A673 (cell line): ENCODE measurements at regions not wholly inside any gene's neighbourhood (a gene's known extent, or its start where the extent isn't known, plus 50 kb on each side); places are given as distances from the start of the nearest gene placed in this dataset.
A peak's percentile ranks its signal among the peaks of the same experiment; 100 is the strongest.
"Not testable (repeated sequence)": the region's sequence is repeated elsewhere in the genome, so short reads cannot be mapped to it uniquely, and the experiment has no call there.

Experiments
- BruUV-seq: library from RNA; stranded (reverse); fragments of 400-500 nt; replicated peaks from 2 replicates; lab custom pipeline; 2021; lab: Mats Ljungman, UMichigan
- CTCF ChIA-PET: fragments of 300-600 bp; sonication (Branson Sonifier 250); formaldehyde crosslinking; loops from one replicate; lab custom pipeline; 2022; ENCODE audit warnings: antibody characterized with exemption; lab: Charles Lee
- POLR2A ChIA-PET: fragments of 300-600 bp; sonication (Branson Sonifier 250); formaldehyde crosslinking; loops from one replicate; lab custom pipeline; 2022; ENCODE audit warnings: antibody characterized with exemption; ENCODE audit not compliant: low non-redundant PET; lab: Charles Lee
- DNase-seq: peaks from one replicate; pipeline ENCODE4 v3.0.0-alpha.2; 2015; ENCODE audit warnings: low spot score
- H3K27ac ChIP-seq: fragments of 200-600 bp; sonication (generic); 2 replicates; pipeline ENCODE4 v1.5.1; 2016; ENCODE audit warnings: mixed run types, low read depth, mild to moderate bottlenecking, mixed read lengths, antibody characterized with exemption, low read length; ENCODE audit not compliant: poor library complexity, severe bottlenecking
- H3K27me3 ChIP-seq: fragments of 200-600 bp; sonication (generic); replicated peaks from 2 replicates; pipeline ENCODE4 v1.6.1; 2017; ENCODE audit warnings: mixed run types, low read depth, mild to moderate bottlenecking, mixed read lengths, antibody characterized with exemption, low read length; ENCODE audit not compliant: insufficient read depth, poor library complexity
- H3K36me3 ChIP-seq: fragments of 200-600 bp; sonication (generic); 2 replicates; pipeline ENCODE4 v1.6.1; 2016; ENCODE audit warnings: mixed run types, mild to moderate bottlenecking, mixed read lengths, antibody characterized with exemption, low read length; ENCODE audit not compliant: insufficient read depth, poor library complexity, severe bottlenecking
- H3K4me1 ChIP-seq: fragments of 200-600 bp; sonication (generic); 2 replicates; pipeline ENCODE4 v1.6.1; 2017; ENCODE audit warnings: mixed run types, mild to moderate bottlenecking, mixed read lengths, antibody characterized with exemption, low read length; ENCODE audit not compliant: insufficient read depth, poor library complexity, severe bottlenecking
- H3K4me3 ChIP-seq: fragments of 200-600 bp; sonication (generic); 2 replicates; pipeline ENCODE4 v1.5.1; 2016; ENCODE audit warnings: low read depth, mixed run types, mild to moderate bottlenecking, mixed read lengths, low read length; ENCODE audit not compliant: poor library complexity, severe bottlenecking
- H3K9me3 ChIP-seq: fragments of 200-600 bp; sonication (generic); 2 replicates; pipeline ENCODE4 v1.6.1; 2016; ENCODE audit warnings: mixed run types, low read depth, mild to moderate bottlenecking, mixed read lengths, antibody characterized with exemption, low read length; ENCODE audit not compliant: poor library complexity, severe bottlenecking
- EZH2 ChIP-seq: fragments of 200-600 bp; sonication (generic); IDR thresholded peaks from 2 replicates; pipeline ENCODE4 v1.6.1; 2017; ENCODE audit warnings: borderline replicate concordance, low read depth, mild to moderate bottlenecking, mixed read lengths, antibody characterized with exemption, low read length; ENCODE audit not compliant: poor library complexity, severe bottlenecking
- intact Hi-C: fragments of 100-400 bp; cut with micrococcal nuclease; formaldehyde crosslinking; loops from one replicate; pipeline ENCODE4 v1.10.0; 2022; ENCODE audit not compliant: unreplicated experiment
- TF ChIP-seq, protein P1 (sequence below): fragments of 300-800, 200-600 bp; sonication (generic); conservative IDR thresholded peaks from 2 replicates; pipeline ENCODE4 v1.5.1; 2017; ENCODE audit warnings: low read depth, mild to moderate bottlenecking, antibody characterized with exemption, low read length, moderate library complexity, mixed read lengths

DNA sequence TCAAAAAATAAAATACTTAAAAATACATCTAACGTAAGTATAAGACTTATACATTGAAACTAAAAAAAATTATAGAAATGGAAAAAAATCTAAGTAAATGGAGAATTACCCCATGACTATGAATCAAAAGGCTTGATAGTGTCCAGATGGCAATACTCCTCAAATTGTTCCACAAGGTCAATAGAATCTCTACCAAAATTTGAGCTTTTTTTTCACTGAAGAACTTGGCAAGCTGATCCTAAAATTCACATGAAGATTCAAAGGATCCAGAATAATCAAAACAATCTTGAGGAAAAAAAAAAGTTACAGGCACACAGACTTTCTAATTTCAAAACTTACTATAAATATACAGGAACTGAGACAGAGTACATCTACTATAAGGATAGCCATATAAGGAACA is 448.4 kb upstream of the CDH11 start:
- TF ChIP-seq, protein P1, sequence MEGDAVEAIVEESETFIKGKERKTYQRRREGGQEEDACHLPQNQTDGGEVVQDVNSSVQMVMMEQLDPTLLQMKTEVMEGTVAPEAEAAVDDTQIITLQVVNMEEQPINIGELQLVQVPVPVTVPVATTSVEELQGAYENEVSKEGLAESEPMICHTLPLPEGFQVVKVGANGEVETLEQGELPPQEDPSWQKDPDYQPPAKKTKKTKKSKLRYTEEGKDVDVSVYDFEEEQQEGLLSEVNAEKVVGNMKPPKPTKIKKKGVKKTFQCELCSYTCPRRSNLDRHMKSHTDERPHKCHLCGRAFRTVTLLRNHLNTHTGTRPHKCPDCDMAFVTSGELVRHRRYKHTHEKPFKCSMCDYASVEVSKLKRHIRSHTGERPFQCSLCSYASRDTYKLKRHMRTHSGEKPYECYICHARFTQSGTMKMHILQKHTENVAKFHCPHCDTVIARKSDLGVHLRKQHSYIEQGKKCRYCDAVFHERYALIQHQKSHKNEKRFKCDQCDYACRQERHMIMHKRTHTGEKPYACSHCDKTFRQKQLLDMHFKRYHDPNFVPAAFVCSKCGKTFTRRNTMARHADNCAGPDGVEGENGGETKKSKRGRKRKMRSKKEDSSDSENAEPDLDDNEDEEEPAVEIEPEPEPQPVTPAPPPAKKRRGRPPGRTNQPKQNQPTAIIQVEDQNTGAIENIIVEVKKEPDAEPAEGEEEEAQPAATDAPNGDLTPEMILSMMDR, result no peak
- TF ChIP-seq EZH2, result no peak
- Histone ChIP-seq H3K27ac (no peak overlapping the region), H3K36me3 (no peaks in the 10 kb centered on the region), H3K4me1 (no peaks in the 10 kb centered on the region), H3K9me3 (peaks cover 15% of the 10 kb centered on the region), H3K4me3 (no peak overlapping the region), H3K27me3 (no peaks in the 10 kb centered on the region)
- ChIA-PET CTCF (no interaction called here), POLR2A (no interaction called here)
- intact Hi-C loops, result no loop called here
- no TSS peak for BruUV-seq
- no peak for DNase-seq

DNA sequence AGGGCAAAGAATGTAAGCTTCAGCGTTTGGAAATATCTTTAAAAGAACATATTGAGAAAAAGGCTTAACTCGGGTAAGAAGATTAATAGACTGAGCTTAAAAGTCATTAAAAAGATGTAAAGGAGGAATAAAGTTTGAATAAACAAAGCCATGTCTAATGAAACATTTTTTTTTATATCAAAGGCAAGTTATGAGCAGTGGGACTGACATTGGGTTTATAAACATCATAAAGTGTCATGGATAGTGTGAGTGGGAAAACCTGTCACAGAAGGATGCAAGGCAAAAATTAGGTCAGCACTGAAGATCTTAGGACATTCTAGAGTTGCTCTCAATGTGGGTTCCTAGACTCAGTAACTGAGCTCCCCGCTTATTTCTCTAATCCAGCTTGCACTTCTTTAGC is 438.0 kb upstream of the CDH11 start:
- Histone ChIP-seq H3K36me3 (no peaks in the 10 kb centered on the region), H3K27ac (no peak overlapping the region), H3K27me3 (no peaks in the 10 kb centered on the region), H3K4me1 (no peaks in the 10 kb centered on the region), H3K9me3 (peaks cover 25% of the 10 kb centered on the region), H3K4me3 (no peak overlapping the region)
- intact Hi-C loops, result no loop called here
- ChIA-PET CTCF (no interaction called here), POLR2A (no interaction called here)
- no peak for DNase-seq
- no TSS peak for BruUV-seq
- TF ChIP-seq, protein P1, result no peak
- no peak for TF ChIP-seq EZH2

DNA sequence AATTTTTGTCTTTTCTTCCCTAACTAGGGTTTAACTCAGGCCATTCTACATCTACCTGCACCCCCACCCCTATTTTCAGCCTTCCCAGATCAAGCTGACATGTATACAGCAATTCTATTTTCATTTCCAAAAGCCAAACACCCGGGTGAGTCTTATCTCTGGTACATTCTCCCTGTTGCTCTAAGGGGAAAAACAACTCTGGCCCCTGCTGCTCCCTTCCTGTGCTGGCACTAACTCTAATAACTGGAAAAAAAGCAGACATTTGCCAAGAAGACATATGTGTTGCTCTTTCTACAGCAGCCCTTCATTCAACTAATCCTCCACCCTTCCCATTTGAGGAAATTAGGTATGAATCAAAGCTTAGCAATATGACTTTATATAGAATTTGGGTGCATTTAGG is 427.8 kb upstream of the CDH11 start:
- POLR2A ChIA-PET, H3K27me3 ChIP-seq, BruUV-seq, H3K4me3 ChIP-seq, CTCF ChIA-PET, H3K9me3 ChIP-seq, H3K36me3 ChIP-seq: not testable (repeated sequence)
- Histone ChIP-seq H3K27ac (peak overlapping the region; percentile 98), H3K4me1 (peaks cover 53% of the 10 kb centered on the region)
- peak; percentile 57 for DNase-seq
- intact Hi-C loops, result loop anchor here (10.0 kb wide), 1 partner anchor 475 kb away; no protein-coding TSS in a partner anchor

DNA sequence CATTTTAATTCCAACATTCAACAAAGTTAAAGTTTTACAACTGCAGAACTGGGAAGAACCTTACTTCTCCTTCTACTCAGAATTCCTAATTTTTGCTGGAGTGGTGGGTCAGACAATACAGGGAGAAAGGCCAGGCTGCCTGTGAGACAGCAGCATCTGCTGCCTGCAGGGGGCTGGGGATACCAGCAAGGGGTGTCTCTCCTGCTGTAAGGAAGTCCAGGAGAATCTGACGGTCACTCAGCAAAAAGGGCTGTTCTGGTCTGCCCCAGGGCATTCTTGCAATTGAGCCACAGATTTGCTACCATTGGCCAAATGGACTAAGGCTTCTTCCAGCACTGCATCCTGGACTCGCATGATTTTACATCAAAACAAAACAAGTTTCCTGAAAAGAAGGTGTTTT is 426.6 kb upstream of the CDH11 start:
- CTCF ChIA-PET, result interaction anchor here (1.0 kb wide), 1 partner anchor 28 kb away, joined by 3 read pairs; no protein-coding TSS in a partner anchor
- no peak overlapping the region for H3K4me3 ChIP-seq

More for the DNA sequence above, 426.6 kb upstream of the CDH11 start:
- BruUV-seq, result no TSS peak
- intact Hi-C loops, result loop anchor here (10.0 kb wide), 1 partner anchor 476 kb away; no protein-coding TSS in a partner anchor
- POLR2A ChIA-PET, result no interaction called here
- Histone ChIP-seq H3K9me3 (peaks cover 10% of the 10 kb centered on the region), H3K27me3 (no peaks in the 10 kb centered on the region), H3K27ac (peak overlapping the region; percentile 98), H3K36me3 (no peaks in the 10 kb centered on the region), H3K4me1 (peaks cover 60% of the 10 kb centered on the region)
- TF ChIP-seq, protein P1, result 0 out of 2 replicates have a peak, but pooled peaks have one; percentile 20
- no peak for TF ChIP-seq EZH2
- DNase-seq, result no peak
